ENCODE measurements at regions not wholly inside any gene's neighbourhood (a gene's known extent, or its start where the extent isn't known, plus 50 kb on each side); places are given as distances from the start of the nearest gene placed in this dataset.

- no peak for DNase-seq
Observed at GRCh38 chr12:39043424-39043822, 138.0 kb upstream of the CPNE8 start.

- no peak for DNase-seq
Observed at GRCh38 chr12:39040275-39040674, 134.9 kb upstream of the CPNE8 start.

- DNase-seq = no peak
Observed at GRCh38 chr12:39037115-39037514, 131.7 kb upstream of the CPNE8 start.

DNA sequence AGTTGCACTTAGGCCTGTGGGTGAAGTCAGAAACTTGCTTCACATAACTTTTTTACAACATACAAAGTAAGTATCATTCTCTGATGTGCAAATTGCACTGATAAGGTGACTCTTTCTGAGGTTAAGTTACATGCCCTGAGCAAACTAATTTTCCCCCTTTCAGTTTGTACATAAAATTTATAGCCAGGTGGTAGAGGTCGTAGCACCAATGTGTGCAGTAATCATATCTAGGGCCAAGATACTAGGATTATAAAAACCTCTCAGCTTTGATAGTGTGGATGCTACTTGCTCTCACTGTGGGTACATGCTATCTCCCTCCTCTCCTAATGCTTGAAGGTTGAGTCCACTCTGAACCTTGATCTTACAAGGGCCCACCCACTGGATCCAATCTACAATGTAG is 130.7 kb upstream of the CPNE8 start:
- no peak for DNase-seq

- DNase-seq = no peak
Observed at GRCh38 chr12:39033782-39034181, 128.4 kb upstream of the CPNE8 start.

DNA sequence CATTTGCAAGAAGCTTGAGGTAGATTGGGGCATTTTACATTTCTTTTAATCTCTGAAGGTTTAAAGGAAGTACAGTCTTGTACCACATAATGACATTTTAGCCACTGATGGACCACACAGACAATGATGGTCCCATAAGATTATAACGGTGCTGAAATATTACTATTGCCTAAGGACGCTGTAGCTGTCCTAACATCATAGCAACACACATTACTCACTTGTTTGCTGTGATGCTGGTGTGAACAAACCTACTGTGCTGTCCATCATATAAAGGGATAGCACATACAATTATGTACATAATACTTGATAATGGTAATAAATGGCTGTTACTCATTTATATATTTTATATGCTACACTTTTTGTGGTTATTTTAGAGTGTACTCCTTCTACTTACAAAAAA is 127.1 kb upstream of the CPNE8 start:
- DNase-seq = no peak

GRCh38 chr12:39032034-39032433 is 126.6 kb upstream of the CPNE8 start:
- DNase-seq = no peak

DNA sequence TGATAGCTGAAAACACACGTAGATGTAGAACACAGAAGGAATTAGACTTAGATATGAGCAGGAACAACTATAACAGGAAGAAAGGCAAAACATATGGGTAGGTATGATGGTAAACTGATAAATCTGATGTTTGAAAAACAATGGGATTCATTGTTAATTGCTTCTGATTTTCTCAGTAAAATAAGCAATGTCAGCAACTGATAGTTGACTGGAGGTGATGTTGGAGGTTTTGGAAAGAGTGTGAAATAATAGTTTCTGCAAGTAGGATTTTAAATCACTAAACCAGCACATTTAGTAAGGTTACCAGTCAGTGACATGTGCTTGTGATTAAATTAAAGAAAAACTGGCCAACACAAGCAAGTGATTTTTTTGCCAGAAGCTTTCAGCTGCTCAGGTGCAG is 123.0 kb upstream of the CPNE8 start:
- DNase-seq = no peak

DNA sequence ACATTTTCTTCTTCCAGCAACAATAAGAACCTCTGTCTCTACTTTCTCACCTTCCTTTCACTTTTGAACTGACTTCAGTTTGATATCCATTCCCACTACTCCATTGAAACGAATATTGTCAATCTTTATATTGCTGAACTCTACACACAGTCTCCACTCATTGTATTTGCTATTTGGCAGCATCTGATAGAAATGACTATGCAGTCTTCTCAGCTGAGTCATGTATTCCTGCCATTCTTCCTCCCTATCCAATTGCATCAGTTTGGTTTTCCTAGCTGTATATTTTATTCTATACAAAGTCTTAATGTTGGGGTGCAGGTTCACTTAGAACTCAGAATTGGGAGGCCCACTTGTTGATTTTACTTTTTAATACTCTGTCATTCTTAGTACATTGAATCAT is 107.5 kb upstream of the CPNE8 start:
- DNase-seq = no peak

DNA sequence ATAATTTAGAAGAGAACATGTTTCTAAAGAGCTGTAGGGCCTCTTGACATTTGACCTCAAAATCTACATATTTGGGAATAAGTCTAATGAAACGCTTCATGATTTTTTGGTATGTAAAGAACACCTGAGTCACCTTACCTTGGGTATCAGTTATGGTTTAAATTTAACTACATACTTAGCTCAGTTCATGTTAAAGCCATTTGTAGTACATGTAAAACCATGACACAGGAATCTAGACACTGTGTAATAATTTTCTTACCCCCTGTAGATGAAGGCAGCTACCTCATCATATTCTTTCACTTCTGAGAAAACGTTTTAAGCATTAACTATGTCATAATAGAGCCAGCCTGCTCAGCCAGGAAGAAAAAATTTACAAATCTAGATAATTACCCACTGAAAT is 105.8 kb upstream of the CPNE8 start:
- no peak for DNase-seq

DNA sequence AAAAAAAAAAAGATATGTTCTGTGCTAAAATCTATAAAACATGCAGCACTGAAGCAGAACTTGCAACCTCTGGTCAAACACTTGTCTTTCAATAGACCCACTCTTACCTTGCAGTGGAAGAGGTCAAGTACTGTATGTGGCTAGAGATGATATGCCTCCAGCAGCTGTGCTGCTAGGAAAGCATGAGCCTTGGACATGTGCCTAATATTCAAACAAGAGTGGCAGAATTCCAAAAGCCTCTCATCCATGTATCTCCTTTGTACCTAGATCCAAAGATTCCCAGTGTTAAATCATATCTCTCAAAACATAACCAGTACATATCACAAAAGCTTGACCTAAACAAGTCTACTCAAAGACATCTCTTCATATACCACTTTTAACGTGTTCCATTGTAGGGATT is 105.0 kb upstream of the CPNE8 start:
- no peak for DNase-seq

- no peak for DNase-seq
Observed at GRCh38 chr12:39007619-39008018, 102.2 kb upstream of the CPNE8 start.

GRCh38 chr12:39006286-39006685 is 100.9 kb upstream of the CPNE8 start:
- DNase-seq = no peak

DNA sequence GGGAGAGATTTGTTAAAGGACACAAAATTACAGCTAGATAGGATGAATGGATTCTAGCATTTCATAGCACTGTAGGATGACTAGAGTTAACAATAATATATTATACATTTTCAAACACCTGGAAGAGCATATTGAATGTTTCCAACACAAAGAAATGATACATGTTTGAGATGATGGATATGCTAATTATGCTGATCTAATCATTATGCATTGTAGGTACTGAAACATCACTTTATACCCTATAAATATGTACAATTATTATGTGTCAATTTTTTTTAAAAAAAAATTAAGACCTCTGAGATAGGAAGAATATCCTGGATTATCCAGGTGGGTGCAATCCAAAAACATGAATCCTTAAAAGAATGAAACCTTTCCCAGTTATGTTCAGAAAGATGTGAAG is 100.3 kb upstream of the CPNE8 start:
- no peak for DNase-seq

GRCh38 chr12:39003541-39004155 is 98.3 kb upstream of the CPNE8 start:
- no peak for DNase-seq

DNA sequence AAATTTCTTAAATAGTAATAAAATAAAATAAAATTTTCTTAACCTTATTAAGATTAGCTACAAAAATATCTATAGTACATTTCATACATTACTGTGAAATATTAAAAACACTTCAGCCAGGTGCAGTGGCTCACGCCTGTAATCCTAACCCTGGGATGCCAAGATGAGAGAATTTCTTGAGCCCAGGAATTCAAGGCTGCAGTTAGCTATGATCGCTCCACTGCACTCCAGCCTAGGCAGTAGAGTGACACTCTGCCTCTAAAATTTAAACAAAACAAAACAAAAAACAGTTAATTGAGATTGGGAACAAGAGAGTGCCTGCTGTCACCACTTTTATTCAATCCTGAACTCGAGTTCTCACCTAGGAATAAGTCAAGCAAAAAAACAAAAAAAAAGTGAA is 95.0 kb upstream of the CPNE8 start:
- DNase-seq = no peak

GRCh38 chr12:38998887-38999482 is 93.6 kb upstream of the CPNE8 start:
- DNase-seq = no peak

GRCh38 chr12:38995249-38995648 is 89.9 kb upstream of the CPNE8 start:
- no peak for DNase-seq

DNA sequence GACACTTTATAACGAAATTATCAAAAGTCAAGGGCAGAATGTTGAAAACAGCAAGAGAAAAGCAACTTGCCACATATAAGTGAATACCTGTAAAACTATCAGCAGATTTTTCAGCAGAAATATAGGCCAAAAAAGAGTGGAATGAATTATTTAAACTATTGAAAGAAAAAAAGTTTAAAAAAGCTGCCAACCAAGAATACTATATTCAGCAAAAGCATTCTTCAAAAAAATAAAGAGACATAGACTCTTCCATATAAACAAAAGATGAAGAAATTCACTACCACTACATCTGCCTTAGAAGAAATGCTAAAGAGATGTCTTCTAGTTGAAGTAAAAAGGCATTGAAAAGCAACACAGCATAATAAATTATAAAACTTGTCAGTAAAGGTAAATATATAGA is 80.6 kb upstream of the CPNE8 start:
- no peak for DNase-seq

- DNase-seq = no peak
Observed at GRCh38 chr12:38984388-38984787, 79.0 kb upstream of the CPNE8 start.

- no peak for DNase-seq
Observed at GRCh38 chr12:38983117-38983571, 77.8 kb upstream of the CPNE8 start.

GRCh38 chr12:38977132-38977531 is 71.7 kb upstream of the CPNE8 start:
- no peak for DNase-seq

- DNase-seq = no peak
Observed at GRCh38 chr12:38969706-38970105, 64.3 kb upstream of the CPNE8 start.

DNA sequence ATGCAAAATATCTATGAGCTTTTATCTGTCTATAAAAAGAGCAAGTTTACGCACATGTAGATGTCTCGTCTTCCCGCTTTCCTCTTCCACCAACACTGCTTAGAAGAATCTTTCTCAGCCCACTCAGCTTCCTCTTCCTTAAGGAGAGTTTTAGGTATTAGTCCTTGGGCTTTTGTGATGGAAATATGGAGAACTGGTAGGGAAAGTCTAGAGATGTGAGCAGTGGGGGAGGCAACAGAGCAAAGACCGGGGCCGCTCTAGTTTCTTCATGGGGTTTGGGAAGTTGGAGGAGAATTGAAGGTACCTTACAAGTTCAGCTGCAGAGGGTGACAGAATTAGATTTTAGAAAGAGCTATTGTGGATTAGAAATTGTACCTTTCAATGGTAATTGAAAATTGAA is 56.3 kb upstream of the CPNE8 start:
- no peak for DNase-seq

GRCh38 chr12:38961012-38961411 is 55.6 kb upstream of the CPNE8 start:
- DNase-seq = no peak
